HG02973 (cell line): ENCODE measurements at regions not wholly inside any gene's neighbourhood (a gene's known extent, or its start where the extent isn't known, plus 50 kb on each side); places are given as distances from the start of the nearest gene placed in this dataset.

Experiments
- ATAC-seq: cut with Tn5 transposase; IDR thresholded peaks from one replicate; pipeline ENCODE4 v1.9.1; 2021; ENCODE audit warnings: moderate library complexity; ENCODE audit not compliant: unreplicated experiment

GRCh38 chr16:48845261-48845660 lies 235.3 kb upstream of the N4BP1 start:
- ATAC-seq: no peak

- no peak for ATAC-seq
These were observed 228.4 kb upstream of the N4BP1 start for GRCh38 chr16:48838349-48838748.

- ATAC-seq: no peak
These were observed 226.7 kb upstream of the N4BP1 start for GRCh38 chr16:48836636-48837035.

- no peak for ATAC-seq
These were observed 226.1 kb upstream of the N4BP1 start for GRCh38 chr16:48836067-48836466.

- ATAC-seq: no peak
These were observed 224.6 kb upstream of the N4BP1 start for GRCh38 chr16:48834576-48834975.

- ATAC-seq: no peak
These were observed 223.5 kb upstream of the N4BP1 start for GRCh38 chr16:48833461-48833860.

GRCh38 chr16:48831076-48831722 lies 221.2 kb upstream of the N4BP1 start:
- ATAC-seq: no peak

- no peak for ATAC-seq
These were observed 219.6 kb upstream of the N4BP1 start for GRCh38 chr16:48829336-48830310.

GRCh38 chr16:48824271-48824670 lies 214.3 kb upstream of the N4BP1 start:
- no peak for ATAC-seq

- ATAC-seq: no peak
These were observed 212.5 kb upstream of the N4BP1 start for GRCh38 chr16:48822431-48822830.

GRCh38 chr16:48820379-48820778 lies 210.4 kb upstream of the N4BP1 start:
- ATAC-seq: no peak

- no peak for ATAC-seq
These were observed 208.3 kb upstream of the N4BP1 start for GRCh38 chr16:48818257-48818656.

- no peak for ATAC-seq
These were observed 207.1 kb upstream of the N4BP1 start for GRCh38 chr16:48817032-48817431.

GRCh38 chr16:48816393-48816792 lies 206.4 kb upstream of the N4BP1 start:
- ATAC-seq: no peak

- ATAC-seq: no peak
These were observed 205.0 kb upstream of the N4BP1 start for GRCh38 chr16:48814994-48815393.

GRCh38 chr16:48813485-48813884 lies 203.5 kb upstream of the N4BP1 start:
- no peak for ATAC-seq

GRCh38 chr16:48812856-48813255 lies 202.9 kb upstream of the N4BP1 start:
- ATAC-seq: no peak

- no peak for ATAC-seq
These were observed 201.5 kb upstream of the N4BP1 start for GRCh38 chr16:48811478-48811877.

GRCh38 chr16:48810803-48811453 lies 200.9 kb upstream of the N4BP1 start:
- no peak for ATAC-seq

GRCh38 chr16:48810436-48810802 lies 200.4 kb upstream of the N4BP1 start:
- no peak for ATAC-seq

- ATAC-seq: no peak
These were observed 180.2 kb upstream of the N4BP1 start for GRCh38 chr16:48790151-48790550.

GRCh38 chr16:48788475-48788874 lies 178.5 kb upstream of the N4BP1 start:
- ATAC-seq: no peak
